Fibroblast of villous mesenchyme (primary cell): ENCODE measurements at regions not wholly inside any gene's neighbourhood (a gene's known extent, or its start where the extent isn't known, plus 50 kb on each side); places are given as distances from the start of the nearest gene placed in this dataset.

Experiments used
- DNase-seq: peaks from one replicate; pipeline ENCODE4 v3.0.0-alpha.2; 2010; ENCODE audit warnings: low read depth
- H3K4me3 ChIP-seq: 2 replicates; pipeline ENCODE4 v1.5.1; 2011; ENCODE audit warnings: low read depth, mild to moderate bottlenecking, low read length
- CTCF ChIP-seq: IDR thresholded peaks from 2 replicates; pipeline ENCODE4 v1.5.1; 2012; ENCODE audit warnings: low read depth, mild to moderate bottlenecking, low read length; ENCODE audit not compliant: insufficient read depth

- H3K4me3 ChIP-seq = no peak overlapping the region
- no peak for DNase-seq
- TF ChIP-seq CTCF = no peak
These were observed 255.3 kb upstream of the PRKX start for GRCh38 chrX:3968749-3969148.

DNA sequence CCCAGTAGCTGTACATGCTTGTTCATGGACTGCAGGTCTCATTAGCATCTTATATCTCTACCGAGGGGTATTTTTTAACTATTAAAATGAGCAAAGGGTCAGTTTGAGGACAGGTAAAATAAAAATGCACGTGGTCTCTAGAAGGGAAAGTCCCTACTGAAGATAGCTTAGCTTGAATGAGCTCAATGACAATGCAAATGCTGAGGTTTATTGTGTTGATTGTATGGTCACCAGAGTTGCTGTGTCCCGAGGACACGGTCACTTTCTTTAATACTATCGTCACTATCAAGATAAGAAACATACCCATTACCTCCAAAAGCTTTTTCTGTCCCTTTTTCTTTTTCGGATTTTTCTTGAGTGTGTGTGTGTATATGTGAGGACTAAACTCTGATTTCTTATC is 250.5 kb upstream of the PRKX start:
- DNase-seq = no peak
- no peak overlapping the region for H3K4me3 ChIP-seq
- TF ChIP-seq CTCF = no peak

- peak; percentile 28 for DNase-seq
- H3K4me3 ChIP-seq = no peak overlapping the region
- peak; percentile 48 for TF ChIP-seq CTCF
These were observed 249.3 kb upstream of the PRKX start for GRCh38 chrX:3962511-3963311.

- TF ChIP-seq CTCF = no peak
- H3K4me3 ChIP-seq = no peak overlapping the region
- DNase-seq = no peak
These were observed 247.5 kb upstream of the PRKX start for GRCh38 chrX:3960952-3961351.

- no peak for TF ChIP-seq CTCF
- no peak for DNase-seq
- H3K4me3 ChIP-seq = no peak overlapping the region
These were observed 238.4 kb upstream of the PRKX start for GRCh38 chrX:3951859-3952258.

DNA sequence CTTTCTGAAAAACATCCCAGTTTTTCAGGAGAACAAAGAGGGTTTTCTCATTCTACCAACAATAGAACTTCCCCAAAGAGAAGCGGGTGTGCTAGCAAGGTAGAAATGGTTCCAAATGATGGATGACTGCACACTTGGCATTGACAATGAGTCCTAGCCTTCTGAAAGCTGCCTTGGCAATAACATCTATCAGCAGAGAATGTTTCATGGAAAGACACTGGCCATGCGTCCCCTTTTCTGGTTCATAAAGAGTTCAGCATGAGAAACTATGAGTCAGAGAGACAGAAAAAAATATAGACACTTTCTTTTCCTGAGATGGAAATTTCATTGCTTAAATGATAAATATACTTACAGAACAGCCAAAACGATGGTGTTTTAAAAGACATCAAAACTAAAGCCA is 236.9 kb upstream of the PRKX start:
- no peak for DNase-seq
- no peak for TF ChIP-seq CTCF
- no peak overlapping the region for H3K4me3 ChIP-seq

DNA sequence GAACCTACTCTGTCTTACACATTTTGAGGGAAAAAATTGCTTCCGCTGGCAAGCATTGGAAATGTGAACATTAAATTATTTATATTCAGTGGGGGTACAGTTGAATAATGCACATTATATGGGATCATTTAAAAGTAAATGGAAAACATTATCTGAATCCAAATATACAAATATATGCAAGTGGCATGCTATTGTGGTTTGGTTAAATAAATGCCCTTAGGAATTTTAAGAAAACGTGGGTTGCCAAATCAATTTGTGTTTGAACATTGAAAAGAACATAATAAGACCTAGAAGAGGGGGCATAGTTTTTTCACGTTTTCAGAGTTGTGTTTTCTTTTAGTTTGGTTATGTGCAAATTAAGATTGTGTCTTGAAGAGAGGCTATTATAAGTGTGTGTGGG is 230.5 kb upstream of the PRKX start:
- no peak overlapping the region for H3K4me3 ChIP-seq
- TF ChIP-seq CTCF = no peak
- DNase-seq = no peak
